Peyer's patch (tissue), 4 donors: ENCODE measurements at regions not wholly inside any gene's neighbourhood (a gene's known extent, or its start where the extent isn't known, plus 50 kb on each side); places are given as distances from the start of the nearest gene placed in this dataset.

Experiments used
- POLR2A ChIP-seq, 2 donors: fragments of 450-650 bp; IDR thresholded peaks; one replicate each; pipeline ENCODE4 v1.5.1; 2017; ENCODE audit warnings: antibody characterized with exemption in 2 of 2, mild to moderate bottlenecking in 2 of 2, moderate library complexity in 2 of 2
- TF ChIP-seq, protein P1 (sequence below), 6 experiments: fragments of 450-650 bp in 4 of 6; fragments of 200-600 bp in 2 of 6; sonication (generic) in 1 of 6; IDR thresholded peaks; one replicate each; pipeline ENCODE4 v1.5.1; 2017 to 2019; ENCODE audit warnings: antibody characterized with exemption in 6 of 6, mild to moderate bottlenecking in 3 of 6, moderate library complexity in 1 of 6

DNA sequence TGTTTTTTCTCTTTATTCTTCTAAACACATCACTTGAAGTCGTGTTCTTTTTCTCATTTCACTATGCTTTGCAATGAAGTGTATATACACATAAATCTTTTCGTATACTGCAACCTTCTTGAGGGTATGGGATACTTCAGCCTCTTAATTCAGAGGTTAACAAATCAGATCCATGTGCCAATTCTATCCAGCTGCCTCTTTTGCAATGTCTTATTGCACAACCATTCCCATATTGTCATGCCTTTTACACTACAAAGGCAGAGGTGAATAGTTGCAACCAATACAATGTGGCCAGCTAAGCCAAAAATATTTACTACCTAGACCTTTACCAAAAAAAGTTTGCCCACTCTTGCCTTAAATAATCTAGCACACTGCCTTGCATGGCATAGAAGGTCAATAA is 224.5 kb upstream of the FOXG1 start:
- TF ChIP-seq, protein P1, sequence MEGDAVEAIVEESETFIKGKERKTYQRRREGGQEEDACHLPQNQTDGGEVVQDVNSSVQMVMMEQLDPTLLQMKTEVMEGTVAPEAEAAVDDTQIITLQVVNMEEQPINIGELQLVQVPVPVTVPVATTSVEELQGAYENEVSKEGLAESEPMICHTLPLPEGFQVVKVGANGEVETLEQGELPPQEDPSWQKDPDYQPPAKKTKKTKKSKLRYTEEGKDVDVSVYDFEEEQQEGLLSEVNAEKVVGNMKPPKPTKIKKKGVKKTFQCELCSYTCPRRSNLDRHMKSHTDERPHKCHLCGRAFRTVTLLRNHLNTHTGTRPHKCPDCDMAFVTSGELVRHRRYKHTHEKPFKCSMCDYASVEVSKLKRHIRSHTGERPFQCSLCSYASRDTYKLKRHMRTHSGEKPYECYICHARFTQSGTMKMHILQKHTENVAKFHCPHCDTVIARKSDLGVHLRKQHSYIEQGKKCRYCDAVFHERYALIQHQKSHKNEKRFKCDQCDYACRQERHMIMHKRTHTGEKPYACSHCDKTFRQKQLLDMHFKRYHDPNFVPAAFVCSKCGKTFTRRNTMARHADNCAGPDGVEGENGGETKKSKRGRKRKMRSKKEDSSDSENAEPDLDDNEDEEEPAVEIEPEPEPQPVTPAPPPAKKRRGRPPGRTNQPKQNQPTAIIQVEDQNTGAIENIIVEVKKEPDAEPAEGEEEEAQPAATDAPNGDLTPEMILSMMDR (IDR thresholded peaks at IDR 0.05) = no peak
- TF ChIP-seq POLR2A (IDR thresholded peaks at IDR 0.05) = no peak
